Astrocyte (in vitro differentiated cells and primary cell): ENCODE measurements at regions not wholly inside any gene's neighbourhood (a gene's known extent, or its start where the extent isn't known, plus 50 kb on each side); places are given as distances from the start of the nearest gene placed in this dataset.

Experiments
- EZH2 ChIP-seq: IDR thresholded peaks from 2 replicates; pipeline ENCODE4 v1.6.1; 2012; ENCODE audit warnings: mild to moderate bottlenecking, low read length, inconsistent platforms; ENCODE audit not compliant: insufficient read depth
- TF ChIP-seq, protein P1 (sequence below): IDR thresholded peaks from 2 replicates; pipeline ENCODE4 v1.5.1; 2011; ENCODE audit warnings: low read depth, mild to moderate bottlenecking, inconsistent platforms, low read length, moderate library complexity; ENCODE audit not compliant: insufficient read depth

DNA sequence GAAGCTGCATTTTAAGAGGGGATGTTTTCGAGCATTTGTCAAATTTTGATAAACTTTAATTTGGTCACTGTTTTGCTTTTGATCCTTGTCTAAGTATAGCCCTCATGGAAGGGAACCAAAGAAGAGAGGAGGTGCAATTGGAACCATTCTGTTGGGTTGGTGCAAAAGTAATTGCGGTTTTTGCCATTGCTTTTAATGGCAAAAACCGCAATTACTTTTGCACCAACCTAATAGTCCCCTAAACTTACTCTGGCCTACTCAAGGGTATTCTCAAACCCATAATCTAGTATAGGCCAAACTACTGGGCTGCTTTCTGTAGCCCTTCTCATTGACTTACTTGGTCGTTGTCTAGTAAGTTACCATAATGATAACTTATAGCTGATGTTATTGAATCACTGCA, 634.7 kb downstream of the MAFB start:
- TF ChIP-seq, protein P1, sequence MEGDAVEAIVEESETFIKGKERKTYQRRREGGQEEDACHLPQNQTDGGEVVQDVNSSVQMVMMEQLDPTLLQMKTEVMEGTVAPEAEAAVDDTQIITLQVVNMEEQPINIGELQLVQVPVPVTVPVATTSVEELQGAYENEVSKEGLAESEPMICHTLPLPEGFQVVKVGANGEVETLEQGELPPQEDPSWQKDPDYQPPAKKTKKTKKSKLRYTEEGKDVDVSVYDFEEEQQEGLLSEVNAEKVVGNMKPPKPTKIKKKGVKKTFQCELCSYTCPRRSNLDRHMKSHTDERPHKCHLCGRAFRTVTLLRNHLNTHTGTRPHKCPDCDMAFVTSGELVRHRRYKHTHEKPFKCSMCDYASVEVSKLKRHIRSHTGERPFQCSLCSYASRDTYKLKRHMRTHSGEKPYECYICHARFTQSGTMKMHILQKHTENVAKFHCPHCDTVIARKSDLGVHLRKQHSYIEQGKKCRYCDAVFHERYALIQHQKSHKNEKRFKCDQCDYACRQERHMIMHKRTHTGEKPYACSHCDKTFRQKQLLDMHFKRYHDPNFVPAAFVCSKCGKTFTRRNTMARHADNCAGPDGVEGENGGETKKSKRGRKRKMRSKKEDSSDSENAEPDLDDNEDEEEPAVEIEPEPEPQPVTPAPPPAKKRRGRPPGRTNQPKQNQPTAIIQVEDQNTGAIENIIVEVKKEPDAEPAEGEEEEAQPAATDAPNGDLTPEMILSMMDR: no peak
- TF ChIP-seq EZH2: no peak
